NCI-H510A (cell line): ENCODE measurements at regions not wholly inside any gene's neighbourhood (a gene's known extent, or its start where the extent isn't known, plus 50 kb on each side); places are given as distances from the start of the nearest gene placed in this dataset.

Experiments
- DNase-seq: peaks from one replicate; lab custom pipeline; 2025; lab: John Stamatoyannopoulos, UW

GRCh38 chr4:11593576-11594116, 165.0 kb upstream of the HS3ST1 start:
- DNase-seq: no peak

- no peak for DNase-seq
Observed at GRCh38 chr4:11592276-11592675, 163.6 kb upstream of the HS3ST1 start.

GRCh38 chr4:11590132-11590531, 161.4 kb upstream of the HS3ST1 start:
- no peak for DNase-seq

GRCh38 chr4:11589676-11590075, 161.0 kb upstream of the HS3ST1 start:
- no peak for DNase-seq

- DNase-seq: no peak
Observed at GRCh38 chr4:11587797-11588196, 159.1 kb upstream of the HS3ST1 start.

- DNase-seq: peak; percentile 59
Observed at GRCh38 chr4:11585506-11585905, 156.8 kb upstream of the HS3ST1 start.

GRCh38 chr4:11568511-11568910, 139.8 kb upstream of the HS3ST1 start:
- no peak for DNase-seq

- DNase-seq: no peak
Observed at GRCh38 chr4:11566444-11567022, 137.8 kb upstream of the HS3ST1 start.

- DNase-seq: no peak
Observed at GRCh38 chr4:11565899-11566298, 137.2 kb upstream of the HS3ST1 start.

- DNase-seq: no peak
Observed at GRCh38 chr4:11565213-11565612, 136.5 kb upstream of the HS3ST1 start.

GRCh38 chr4:11564021-11564420, 135.3 kb upstream of the HS3ST1 start:
- no peak for DNase-seq

GRCh38 chr4:11549525-11549924, 120.8 kb upstream of the HS3ST1 start:
- DNase-seq: no peak

GRCh38 chr4:11548597-11549082, 119.9 kb upstream of the HS3ST1 start:
- DNase-seq: no peak

- DNase-seq: no peak
Observed at GRCh38 chr4:11546391-11547175, 117.9 kb upstream of the HS3ST1 start.

GRCh38 chr4:11545651-11546050, 117.0 kb upstream of the HS3ST1 start:
- no peak for DNase-seq

- no peak for DNase-seq
Observed at GRCh38 chr4:11544211-11544610, 115.5 kb upstream of the HS3ST1 start.

GRCh38 chr4:11543706-11544105, 115.0 kb upstream of the HS3ST1 start:
- DNase-seq: no peak

- no peak for DNase-seq
Observed at GRCh38 chr4:11542952-11543351, 114.3 kb upstream of the HS3ST1 start.

- DNase-seq: no peak
Observed at GRCh38 chr4:11537846-11538245, 109.2 kb upstream of the HS3ST1 start.

- DNase-seq: no peak
Observed at GRCh38 chr4:11535333-11535732, 106.6 kb upstream of the HS3ST1 start.

- no peak for DNase-seq
Observed at GRCh38 chr4:11534623-11535302, 106.1 kb upstream of the HS3ST1 start.

- DNase-seq: no peak
Observed at GRCh38 chr4:11532138-11532537, 103.4 kb upstream of the HS3ST1 start.
